OCI-LY3 (cell line): ENCODE measurements at regions not wholly inside any gene's neighbourhood (a gene's known extent, or its start where the extent isn't known, plus 50 kb on each side); places are given as distances from the start of the nearest gene placed in this dataset.

Source experiments
- H2AFZ ChIP-seq: fragments of 200-600, 300-600 bp; shearing (Covaris generic); 2 replicates; pipeline ENCODE4 v1.6.0; 2014; ENCODE audit warnings: antibody characterized with exemption, low read depth, low read length
- H3K27ac ChIP-seq: fragments of 200-600, 300-600 bp; sonication (generic); 2 replicates; pipeline ENCODE4 v1.5.1; 2014; ENCODE audit warnings: mild to moderate bottlenecking, low read length, moderate library complexity, mixed read lengths
- H3K27me3 ChIP-seq: fragments of 200-600, 300-600 bp; sonication (generic); 2 replicates; pipeline ENCODE4 v1.6.1; 2014; ENCODE audit warnings: low read depth, low read length, mixed read lengths
- H3K36me3 ChIP-seq: fragments of 200-600, 300-600 bp; sonication (generic); replicated peaks from 2 replicates; pipeline ENCODE3; 2014; ENCODE audit warnings: low read depth, low read length, mixed read lengths
- H3K4me1 ChIP-seq: fragments of 300-600, 200-600 bp; sonication (generic); 2 replicates; pipeline ENCODE4 v1.6.1; 2014; ENCODE audit warnings: low read length, mixed read lengths
- H3K4me2 ChIP-seq: fragments of 200-600, 300-600 bp; sonication (generic); 2 replicates; pipeline ENCODE4 v1.6.1; 2014; ENCODE audit warnings: low read length, mixed read lengths
- H3K4me3 ChIP-seq: fragments of 300-600, 200-600 bp; sonication (generic); 2 replicates; pipeline ENCODE4 v1.5.1; 2014; ENCODE audit warnings: antibody characterized with exemption, mild to moderate bottlenecking, low read length, moderate library complexity
- H3K79me2 ChIP-seq: fragments of 300-600, 200-600 bp; shearing (Covaris generic); 2 replicates; pipeline ENCODE4 v1.6.1; 2014; ENCODE audit warnings: mild to moderate bottlenecking, low read length, mixed read lengths
- H3K9ac ChIP-seq: fragments of 300-600, 200-600 bp; shearing (Covaris generic); 2 replicates; pipeline ENCODE4 v1.6.0; 2014; ENCODE audit warnings: mild to moderate bottlenecking, low read length, moderate library complexity
- H3K9me3 ChIP-seq: fragments of 200-600, 300-600 bp; shearing (Covaris generic); 2 replicates; pipeline ENCODE4 v1.6.1; 2014; ENCODE audit warnings: low read length, mixed read lengths; ENCODE audit not compliant: insufficient read depth
- H4K20me1 ChIP-seq: fragments of 200-600, 300-600 bp; sonication (generic); 2 replicates; pipeline ENCODE4 v1.6.1; 2016; ENCODE audit warnings: low read length, mixed read lengths; ENCODE audit not compliant: insufficient read depth
- EZH2phosphoT487 ChIP-seq: fragments of 200-600 bp; shearing (Covaris generic); IDR thresholded peaks from 2 replicates; pipeline ENCODE4 v1.6.1; 2018; ENCODE audit warnings: antibody characterized with exemption, mixed run types, low read depth
- TF ChIP-seq, protein P1 (sequence below): fragments of 200-600, 300-600 bp; sonication (generic); IDR thresholded peaks from 2 replicates; pipeline ENCODE4 v1.5.1; 2014; ENCODE audit warnings: antibody characterized with exemption, low read length, low read depth

DNA sequence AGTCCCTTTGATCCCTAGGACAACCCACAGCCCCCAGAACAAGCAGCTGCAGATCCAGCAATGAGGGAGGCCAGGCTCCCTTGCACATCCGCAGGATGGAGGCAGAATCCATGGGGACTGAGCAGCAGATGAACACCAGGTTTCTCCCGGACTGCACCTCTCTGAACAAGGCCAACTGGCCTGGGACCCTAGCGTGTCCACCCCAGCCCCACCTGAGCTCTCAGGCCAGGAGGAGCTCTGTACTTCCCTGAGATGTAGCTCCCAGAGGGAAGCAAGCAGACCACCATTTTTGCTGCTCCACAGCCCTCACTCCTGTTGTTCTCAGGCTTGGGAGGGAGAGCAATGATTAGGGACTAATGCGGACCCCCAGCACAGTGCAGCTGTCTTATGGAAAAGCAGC, 1195.8 kb downstream of the PCDH18 start:
- Histone ChIP-seq H3K79me2 (no peaks in the 10 kb centered on the region), H3K4me1 (peaks cover 9% of the 10 kb centered on the region; the same call in 1 of the 2 replicates), H4K20me1 (no peaks in the 10 kb centered on the region), H3K4me3 (no peak overlapping the region), H3K36me3 (no peaks in the 10 kb centered on the region), H3K4me2 (no peak overlapping the region), H2AFZ (no peak overlapping the region), H3K27me3 (no peaks in the 10 kb centered on the region), H3K9me3 (no peaks in the 10 kb centered on the region), H3K9ac (no peak overlapping the region), H3K27ac (no peak overlapping the region)
- TF ChIP-seq, protein P1, sequence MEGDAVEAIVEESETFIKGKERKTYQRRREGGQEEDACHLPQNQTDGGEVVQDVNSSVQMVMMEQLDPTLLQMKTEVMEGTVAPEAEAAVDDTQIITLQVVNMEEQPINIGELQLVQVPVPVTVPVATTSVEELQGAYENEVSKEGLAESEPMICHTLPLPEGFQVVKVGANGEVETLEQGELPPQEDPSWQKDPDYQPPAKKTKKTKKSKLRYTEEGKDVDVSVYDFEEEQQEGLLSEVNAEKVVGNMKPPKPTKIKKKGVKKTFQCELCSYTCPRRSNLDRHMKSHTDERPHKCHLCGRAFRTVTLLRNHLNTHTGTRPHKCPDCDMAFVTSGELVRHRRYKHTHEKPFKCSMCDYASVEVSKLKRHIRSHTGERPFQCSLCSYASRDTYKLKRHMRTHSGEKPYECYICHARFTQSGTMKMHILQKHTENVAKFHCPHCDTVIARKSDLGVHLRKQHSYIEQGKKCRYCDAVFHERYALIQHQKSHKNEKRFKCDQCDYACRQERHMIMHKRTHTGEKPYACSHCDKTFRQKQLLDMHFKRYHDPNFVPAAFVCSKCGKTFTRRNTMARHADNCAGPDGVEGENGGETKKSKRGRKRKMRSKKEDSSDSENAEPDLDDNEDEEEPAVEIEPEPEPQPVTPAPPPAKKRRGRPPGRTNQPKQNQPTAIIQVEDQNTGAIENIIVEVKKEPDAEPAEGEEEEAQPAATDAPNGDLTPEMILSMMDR: no peak
- no peak for TF ChIP-seq EZH2phosphoT487

DNA sequence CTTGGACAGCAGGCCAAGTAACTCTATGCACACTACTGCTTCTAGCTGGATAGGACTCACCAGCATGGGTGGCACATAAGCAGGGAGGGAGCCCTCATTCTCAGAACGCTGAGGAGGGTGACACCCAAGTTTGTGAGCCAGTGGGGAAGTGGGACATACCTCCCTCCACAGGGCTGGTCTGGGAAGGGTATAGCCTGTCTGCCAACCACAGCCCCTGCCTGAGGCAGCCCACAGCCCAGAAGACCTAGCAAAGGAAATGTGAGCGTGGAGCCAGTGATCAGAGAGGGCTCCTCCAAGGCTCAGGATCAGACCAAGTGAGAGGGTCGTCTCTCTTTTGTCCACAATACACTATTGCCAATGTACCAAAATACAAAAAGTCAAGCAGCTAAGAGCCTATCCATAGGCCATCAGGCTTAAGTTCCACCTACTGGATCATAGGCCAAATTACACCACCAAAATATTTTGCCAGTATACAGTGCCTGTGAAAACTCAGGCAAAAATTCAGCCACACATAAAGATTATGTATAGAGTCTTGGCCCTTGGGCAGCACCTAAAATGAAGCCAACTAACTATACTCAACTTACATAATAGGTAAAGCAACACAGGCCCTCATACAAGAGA, 1203.1 kb downstream of the PCDH18 start:
- Histone ChIP-seq H3K79me2 (no peaks in the 10 kb centered on the region), H3K4me2 (no peak overlapping the region), H3K27ac (no peak overlapping the region), H4K20me1 (no peaks in the 10 kb centered on the region), H3K4me3 (no peak overlapping the region), H3K9ac (no peak overlapping the region), H3K4me1 (no peaks in the 10 kb centered on the region), H2AFZ (peak overlapping the region; percentile 69), H3K27me3 (no peaks in the 10 kb centered on the region), H3K9me3 (no peaks in the 10 kb centered on the region), H3K36me3 (no peaks in the 10 kb centered on the region)
- TF ChIP-seq, protein P1: peak; percentile 54
- no peak for TF ChIP-seq EZH2phosphoT487

DNA sequence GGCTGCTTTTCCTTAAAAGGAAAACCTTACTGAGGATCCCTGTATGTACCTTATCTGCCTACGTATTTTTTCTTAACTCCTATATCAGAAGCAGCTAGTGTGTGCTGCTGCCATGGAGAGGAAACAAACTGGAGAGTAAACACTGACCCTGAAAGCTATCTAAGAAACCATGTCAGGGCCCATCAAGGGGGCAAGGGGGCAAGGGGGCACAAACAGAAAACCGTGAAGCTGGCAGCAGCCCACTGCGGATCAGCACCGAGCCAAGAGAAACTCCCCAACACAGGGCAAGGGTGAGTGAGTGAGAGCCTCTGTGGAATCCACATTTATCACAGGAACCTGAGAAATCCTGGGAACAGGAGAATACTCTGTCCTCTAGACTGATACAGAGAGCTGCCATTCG, 1204.2 kb downstream of the PCDH18 start:
- Histone ChIP-seq H2AFZ (peak overlapping the region; percentile 69; the same call in 1 of the 2 replicates), H3K79me2 (no peaks in the 10 kb centered on the region), H3K4me1 (no peaks in the 10 kb centered on the region), H3K36me3 (no peaks in the 10 kb centered on the region), H4K20me1 (no peaks in the 10 kb centered on the region), H3K27ac (no peak overlapping the region), H3K9me3 (no peaks in the 10 kb centered on the region), H3K27me3 (no peaks in the 10 kb centered on the region), H3K4me2 (no peak overlapping the region), H3K9ac (no peak overlapping the region), H3K4me3 (no peak overlapping the region)
- TF ChIP-seq, protein P1: no peak
- TF ChIP-seq EZH2phosphoT487: no peak

DNA sequence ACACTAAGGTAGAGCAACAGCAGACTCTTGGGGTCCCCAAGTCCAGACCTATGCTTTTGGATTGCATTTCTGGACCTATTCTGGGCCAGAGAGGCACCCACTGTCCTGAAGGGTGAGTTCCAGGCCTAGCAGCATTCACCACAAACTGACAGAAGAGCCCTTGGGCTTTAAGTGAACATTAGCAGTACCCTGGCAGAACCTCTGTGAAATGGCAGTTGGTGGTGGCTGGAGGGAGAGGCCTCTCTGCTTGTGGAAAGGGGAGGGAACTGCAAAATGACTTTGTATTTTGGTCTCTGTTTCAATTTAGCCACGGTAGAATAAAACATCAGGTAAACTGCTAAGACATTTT, 1211.9 kb downstream of the PCDH18 start:
- Histone ChIP-seq H3K4me1 (peaks cover 12% of the 10 kb centered on the region), H4K20me1 (no peaks in the 10 kb centered on the region), H3K36me3 (peaks cover 6% of the 10 kb centered on the region), H3K27ac (no peak overlapping the region), H2AFZ (no peak overlapping the region), H3K9me3 (no peaks in the 10 kb centered on the region), H3K79me2 (no peaks in the 10 kb centered on the region), H3K4me3 (no peak overlapping the region), H3K9ac (no peak overlapping the region), H3K4me2 (no peak overlapping the region), H3K27me3 (no peaks in the 10 kb centered on the region)
- TF ChIP-seq, protein P1: no peak
- no peak for TF ChIP-seq EZH2phosphoT487
